ENCODE measurements at regions not wholly inside any gene's neighbourhood (a gene's known extent, or its start where the extent isn't known, plus 50 kb on each side); places are given as distances from the start of the nearest gene placed in this dataset.
"Not testable (repeated sequence)": the region's sequence is repeated elsewhere in the genome, so short reads cannot be mapped to it uniquely, and the experiment has no call there.

- DNase-seq, result no peak
Observed at GRCh38 chr3:161602475-161602874, 105.9 kb downstream of the OTOL1 start.

DNA sequence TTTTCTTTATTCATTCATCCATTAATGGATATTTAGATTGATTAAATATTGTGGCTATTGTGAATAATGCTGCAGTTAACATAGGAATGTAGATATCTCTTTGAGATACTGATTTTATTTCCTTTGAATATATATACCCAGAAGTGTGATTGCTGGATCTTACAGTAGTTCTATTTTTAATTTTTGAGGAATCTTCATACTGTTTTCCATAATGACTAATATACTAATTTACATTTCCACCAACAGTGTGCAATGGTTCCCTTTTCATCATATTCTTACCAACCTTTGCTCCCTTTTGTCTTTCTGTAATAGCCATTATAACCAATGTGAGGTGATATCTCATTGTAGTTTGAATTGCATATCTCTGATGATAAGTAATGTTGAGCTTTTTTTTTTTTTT, 106.3 kb downstream of the OTOL1 start:
- no peak for DNase-seq

DNA sequence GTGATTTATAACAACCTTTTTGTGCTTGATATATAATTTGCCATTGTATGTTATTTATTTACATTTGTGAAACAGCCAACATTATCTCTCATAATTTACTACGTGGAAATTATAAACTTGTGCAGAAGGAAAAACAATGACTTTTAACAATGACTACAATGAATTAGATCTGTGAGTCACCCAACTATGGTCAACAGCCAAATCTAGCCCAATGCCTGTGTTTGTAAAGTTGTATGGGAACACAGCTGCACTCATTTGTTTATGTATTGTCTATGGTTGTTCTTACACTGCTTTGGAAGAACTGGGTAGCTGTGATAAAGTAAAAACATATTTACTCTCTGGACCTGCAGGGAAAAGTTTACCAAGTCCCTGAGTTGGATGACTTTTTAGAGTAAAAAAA, 110.4 kb downstream of the OTOL1 start:
- DNase-seq, result no peak

DNA sequence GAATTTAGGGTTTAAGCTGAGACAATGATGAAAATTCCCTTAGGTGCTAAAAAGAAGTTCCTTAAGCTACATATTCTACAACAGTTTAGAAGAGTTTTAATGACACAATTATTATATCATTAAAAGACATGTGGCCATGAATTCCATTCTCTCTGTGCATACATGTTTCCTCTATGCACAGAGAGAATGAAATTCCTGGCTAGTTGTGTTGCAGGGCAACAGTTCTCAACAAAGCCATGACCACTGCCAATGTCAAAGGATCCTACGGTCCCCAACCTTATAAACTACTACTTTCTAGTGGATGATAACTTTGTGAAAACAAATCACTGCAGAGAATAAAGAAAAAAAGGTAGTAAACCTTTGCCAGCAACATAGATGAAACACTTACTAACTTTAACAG, 122.7 kb downstream of the OTOL1 start:
- no peak for DNase-seq

DNA sequence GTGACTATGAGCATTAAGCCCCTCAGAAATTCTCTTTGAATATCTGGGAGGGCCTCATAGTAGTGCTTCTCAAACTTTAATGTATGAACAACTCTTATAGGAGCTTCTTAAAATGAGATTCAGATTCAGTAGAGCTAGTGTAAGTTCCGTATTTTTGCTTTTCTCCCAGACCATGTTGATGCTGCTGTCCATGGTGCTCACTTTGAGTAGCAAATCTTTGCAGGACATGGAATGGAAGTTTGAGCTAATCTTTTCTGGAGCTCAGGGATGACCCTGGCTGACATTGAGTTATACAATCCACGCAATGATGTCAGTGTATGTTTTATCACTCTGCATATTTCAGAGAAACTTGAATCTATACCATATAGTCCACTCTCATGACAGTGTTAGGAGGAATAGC, 134.2 kb downstream of the OTOL1 start:
- no peak for DNase-seq

GRCh38 chr3:161631536-161631935, 134.9 kb downstream of the OTOL1 start:
- DNase-seq, result no peak

DNA sequence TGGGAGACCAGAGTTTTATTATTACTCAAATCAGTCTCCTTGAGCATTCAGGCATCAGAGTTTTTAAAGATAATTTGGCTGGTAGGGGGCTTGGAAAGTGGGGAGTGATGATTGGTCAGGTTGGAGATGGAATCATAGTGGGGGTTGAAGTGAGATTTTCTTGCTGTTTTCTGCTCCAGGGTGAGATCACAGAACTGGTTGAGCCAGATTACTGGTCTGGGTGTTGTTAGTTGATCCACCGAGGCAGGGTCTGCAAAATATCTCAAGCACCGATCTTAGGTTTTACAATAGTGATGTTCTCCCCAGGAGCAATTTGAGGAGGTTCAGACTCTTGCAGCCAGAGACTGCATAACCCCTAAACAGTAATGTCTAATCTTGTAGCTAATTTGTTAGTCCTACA, 141.0 kb downstream of the OTOL1 start:
- no peak for DNase-seq

DNA sequence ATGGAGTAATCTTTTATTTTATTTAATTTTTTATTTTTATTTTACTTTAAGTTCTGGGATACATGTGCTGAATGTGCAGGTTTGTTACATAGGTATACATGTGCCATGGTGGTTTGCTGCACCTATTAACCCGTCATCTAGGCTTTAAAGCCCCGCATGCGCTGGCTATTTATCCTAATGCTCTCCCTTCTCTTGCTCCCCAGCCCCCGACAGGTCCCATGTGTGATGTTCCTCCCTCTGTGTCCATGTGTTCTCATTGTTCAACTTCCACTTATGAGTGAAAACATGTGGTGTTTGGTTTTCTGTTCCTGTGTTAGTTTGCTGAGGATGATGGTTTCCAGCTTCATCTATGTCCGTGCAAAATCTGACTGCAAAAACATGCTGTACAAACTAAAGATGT, 142.5 kb downstream of the OTOL1 start:
- DNase-seq, result not testable (repeated sequence)

GRCh38 chr3:161640181-161640580, 143.6 kb downstream of the OTOL1 start:
- DNase-seq, result no peak

GRCh38 chr3:161641287-161641686, 144.7 kb downstream of the OTOL1 start:
- no peak for DNase-seq

GRCh38 chr3:161644891-161645635, 148.5 kb downstream of the OTOL1 start:
- no peak for DNase-seq

DNA sequence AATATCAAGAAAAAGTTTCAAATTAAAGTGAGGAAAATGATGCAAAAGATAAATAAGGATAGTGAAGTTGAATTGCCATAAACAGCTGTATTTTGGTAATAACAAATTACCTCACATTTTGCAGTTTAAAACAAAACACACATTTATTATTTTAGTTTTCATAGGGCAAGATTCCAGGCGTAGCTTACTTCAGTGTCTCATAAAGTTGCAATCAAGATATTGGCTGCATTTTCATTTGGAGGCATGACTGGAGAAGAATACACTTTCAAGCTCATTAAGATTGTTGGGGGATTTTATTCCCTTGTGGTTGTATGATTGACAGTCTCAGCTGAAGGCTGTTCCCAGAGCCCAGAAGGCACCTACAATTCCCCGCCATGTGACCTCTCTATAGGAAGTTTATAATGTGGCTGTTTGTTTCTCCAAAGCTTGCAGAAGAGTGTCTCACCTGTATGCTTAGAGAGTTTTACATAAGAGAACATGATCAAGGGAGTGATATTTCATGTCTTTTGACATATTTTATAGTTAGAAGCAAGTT, 151.4 kb downstream of the OTOL1 start:
- no peak for DNase-seq

DNA sequence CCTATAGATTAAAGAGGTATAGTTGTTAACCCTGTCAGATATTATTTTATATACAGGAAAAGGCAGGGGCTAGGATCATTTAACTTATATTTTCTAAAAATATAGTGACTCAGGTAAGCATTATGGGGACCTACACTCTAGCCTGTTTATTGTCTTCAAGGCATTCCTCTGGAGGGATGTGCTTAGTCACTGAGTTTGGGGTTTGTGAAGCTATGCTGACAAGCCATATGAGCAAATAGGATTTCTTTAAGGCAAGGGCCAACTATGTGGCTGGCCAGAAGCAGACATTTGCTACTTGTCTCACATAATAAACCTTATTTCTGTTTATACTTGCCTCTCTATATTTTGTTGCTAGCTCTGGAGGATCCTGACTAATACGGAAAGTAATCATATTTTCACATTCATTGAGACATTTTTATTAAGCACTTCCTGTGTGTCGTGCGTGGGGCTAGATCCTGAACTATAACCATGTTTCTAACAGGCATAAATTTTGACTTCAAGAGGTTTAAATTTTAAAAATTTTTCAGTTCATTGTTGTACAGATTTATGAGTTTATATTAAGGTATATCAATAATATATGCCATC, 153.4 kb downstream of the OTOL1 start:
- DNase-seq, result no peak

GRCh38 chr3:161657786-161658185, 161.2 kb downstream of the OTOL1 start:
- no peak for DNase-seq

DNA sequence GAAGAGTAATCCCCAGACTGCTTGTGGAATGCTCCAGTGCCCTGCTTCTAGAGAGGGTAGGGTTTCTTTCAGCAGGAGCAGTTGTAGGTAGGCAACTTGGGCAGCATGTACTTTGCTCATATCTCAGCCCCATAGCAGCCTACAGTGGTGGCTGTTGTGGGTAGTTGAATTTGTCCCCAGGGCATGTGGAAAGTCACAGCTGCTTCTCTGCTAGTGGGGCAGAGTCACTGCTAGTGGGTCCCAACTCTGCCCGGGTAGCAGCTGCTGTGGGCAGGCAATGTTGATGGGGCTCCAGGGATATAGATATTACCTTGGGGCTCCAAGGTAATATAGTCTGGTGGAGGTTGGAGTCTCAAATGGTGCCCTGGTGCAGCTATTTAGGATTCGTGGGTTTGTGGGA, 174.5 kb downstream of the OTOL1 start:
- DNase-seq, result no peak

- no peak for DNase-seq
Observed at GRCh38 chr3:161672478-161672877, 175.9 kb downstream of the OTOL1 start.

GRCh38 chr3:161673866-161674265, 177.3 kb downstream of the OTOL1 start:
- DNase-seq, result no peak

- no peak for DNase-seq
Observed at GRCh38 chr3:161674402-161674801, 177.8 kb downstream of the OTOL1 start.

DNA sequence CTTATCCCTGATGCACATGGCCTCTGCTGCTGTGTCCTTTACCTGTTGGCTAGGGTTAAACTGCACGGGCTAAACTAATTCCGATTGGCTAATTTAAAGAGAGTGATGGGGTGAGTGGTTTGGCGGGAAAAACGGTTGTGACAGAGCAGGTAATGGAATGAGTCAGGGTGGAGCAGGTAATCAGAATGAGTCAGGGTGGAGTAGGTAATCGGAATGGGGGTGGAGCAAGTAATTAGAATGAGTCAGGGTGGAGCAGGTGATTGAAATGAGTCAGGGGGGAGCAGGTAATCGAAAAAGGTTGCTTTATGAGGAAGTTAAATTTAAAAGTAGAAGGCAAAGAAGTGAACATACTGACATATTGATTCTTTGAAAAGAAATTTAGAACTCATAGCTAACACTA, 185.2 kb downstream of the OTOL1 start:
- not testable (repeated sequence) for DNase-seq

DNA sequence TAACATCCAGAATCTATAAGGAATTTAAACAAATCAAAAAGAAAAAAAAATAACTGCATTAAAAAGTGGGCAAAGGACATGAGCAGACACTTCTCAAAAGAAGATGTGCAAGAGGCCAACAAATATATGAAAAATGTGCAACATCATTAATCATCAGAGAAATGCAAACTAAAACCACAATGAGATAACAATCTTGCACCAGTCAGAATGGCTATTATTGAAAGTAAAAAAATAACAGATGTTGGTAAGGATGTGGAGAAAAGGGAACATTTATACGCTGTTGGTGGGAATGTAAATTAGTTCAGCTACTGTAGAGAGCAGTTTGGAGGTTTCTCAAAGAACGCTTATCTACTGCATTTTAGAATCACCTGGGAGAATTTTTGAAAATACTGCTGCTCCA, 186.1 kb downstream of the OTOL1 start:
- DNase-seq, result no peak

DNA sequence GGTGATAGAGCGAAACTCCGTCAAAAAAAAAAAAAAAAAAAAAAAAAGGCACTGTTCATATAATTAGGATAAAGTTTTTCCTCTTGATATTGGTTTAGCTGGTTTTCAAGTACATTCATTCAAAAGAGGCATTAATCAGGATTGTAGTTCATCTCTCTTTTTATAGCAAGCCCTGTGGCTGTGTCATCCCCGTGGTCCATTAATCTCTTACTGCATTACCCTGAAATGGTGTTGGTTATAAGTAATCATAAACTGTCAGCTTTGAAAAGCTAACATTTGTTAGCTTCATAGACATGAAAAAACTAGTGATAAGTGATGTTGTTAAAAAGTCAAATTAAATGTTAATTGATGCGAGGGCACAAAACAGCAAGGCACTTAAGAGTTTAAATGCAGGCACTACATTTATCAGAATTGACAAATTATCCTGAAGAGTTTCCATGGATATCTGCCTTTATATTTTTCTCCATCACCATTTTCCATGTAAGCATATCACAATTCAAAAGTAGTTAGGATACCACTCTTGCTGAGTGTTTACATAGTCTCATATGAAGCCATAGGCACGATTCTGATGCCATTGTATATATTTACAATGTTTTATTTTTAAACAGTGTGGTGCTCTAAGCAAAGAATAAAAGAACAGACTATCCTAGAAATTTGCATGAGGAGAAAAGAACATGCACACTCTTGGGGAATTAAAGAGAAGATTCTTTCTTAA, 193.1 kb downstream of the OTOL1 start:
- DNase-seq, result no peak

GRCh38 chr3:161690299-161690620, 193.7 kb downstream of the OTOL1 start:
- DNase-seq, result no peak

DNA sequence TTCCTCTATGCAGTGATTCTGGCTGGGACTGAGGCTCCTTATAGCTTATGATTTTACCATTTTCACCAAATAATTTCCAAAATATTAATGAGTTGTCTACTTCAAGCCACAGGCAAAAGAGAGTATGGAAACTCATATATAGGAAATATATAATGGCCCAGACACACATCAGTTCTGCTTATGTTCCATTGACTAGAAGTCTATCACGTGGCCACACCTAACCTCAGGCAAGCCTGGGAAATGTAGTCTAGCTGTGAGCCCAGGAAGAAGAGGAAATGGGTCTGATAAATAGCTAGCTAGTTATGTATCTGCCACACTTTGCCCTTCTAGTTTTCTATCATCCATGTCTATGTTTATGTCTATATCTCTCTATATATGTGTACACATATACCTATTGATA, 195.1 kb downstream of the OTOL1 start:
- DNase-seq, result no peak

Data from dermis blood vessel endothelial cell (primary cell).